Caco-2 (cell line): ENCODE measurements at regions not wholly inside any gene's neighbourhood (a gene's known extent, or its start where the extent isn't known, plus 50 kb on each side); places are given as distances from the start of the nearest gene placed in this dataset.

ENCODE experiments used
- BruUV-seq: library from RNA; stranded (reverse); fragments of 400-500 nt; replicated peaks from 2 replicates; lab custom pipeline; 2021; lab: Mats Ljungman, UMichigan
- CTCF ChIA-PET: fragments of 300-600 bp; sonication (Branson Sonifier 250); formaldehyde crosslinking; loops from one replicate; lab custom pipeline; 2022; ENCODE audit warnings: antibody characterized with exemption; lab: Charles Lee
- POLR2A ChIA-PET: fragments of 300-600 bp; sonication (Branson Sonifier 250); formaldehyde crosslinking; loops from one replicate; lab custom pipeline; 2022; ENCODE audit warnings: antibody characterized with exemption; lab: Charles Lee
- DNase-seq, 2 experiments: peaks; one replicate each; pipeline versions ENCODE4 v3.0.0 to v3.0.0-alpha.2; 2020 to 2022
- H3K27me3 ChIP-seq: replicated peaks from 2 replicates; pipeline ENCODE4 v1.6.0; 2011; ENCODE audit warnings: low read length; ENCODE audit not compliant: control insufficient read depth, insufficient read depth
- H3K36me3 ChIP-seq: 2 replicates; pipeline ENCODE4 v1.5.1; 2011; ENCODE audit warnings: low read length; ENCODE audit not compliant: control insufficient read depth, insufficient read depth
- H3K4me1 ChIP-seq: fragments of 250-450 bp; sonication (Bioruptor Pico); 2 replicates; pipeline ENCODE4 v1.5.1; 2020; ENCODE audit warnings: mild to moderate bottlenecking
- H3K4me3 ChIP-seq: 2 replicates; pipeline ENCODE4 v1.5.1; 2011; ENCODE audit warnings: low read depth, mild to moderate bottlenecking, control low read depth, low read length
- H3K9me3 ChIP-seq: fragments of 250-450 bp; sonication (Bioruptor Pico); 2 replicates; pipeline ENCODE4 v1.5.1; 2020; ENCODE audit warnings: mild to moderate bottlenecking, moderate library complexity
- H3K27ac Mint-ChIP-seq: one replicate; pipeline ENCODE4 v1.8.0; 2022; ENCODE audit warnings: mixed read lengths; ENCODE audit not compliant: unreplicated experiment
- H3K27me3 Mint-ChIP-seq: one replicate; pipeline ENCODE4 v1.8.0; 2022; ENCODE audit warnings: mixed read lengths; ENCODE audit not compliant: insufficient read depth, unreplicated experiment
- H3K36me3 Mint-ChIP-seq: one replicate; pipeline ENCODE4 v1.8.0; 2022; ENCODE audit warnings: mild to moderate bottlenecking, mixed read lengths; ENCODE audit not compliant: insufficient read depth, unreplicated experiment
- H3K4me1 Mint-ChIP-seq: one replicate; pipeline ENCODE4 v1.8.0; 2022; ENCODE audit warnings: low read depth, mixed read lengths; ENCODE audit not compliant: unreplicated experiment
- H3K4me3 Mint-ChIP-seq: one replicate; pipeline ENCODE4 v1.8.0; 2022; ENCODE audit warnings: mild to moderate bottlenecking, moderate library complexity, mixed read lengths; ENCODE audit not compliant: unreplicated experiment
- H3K9me3 Mint-ChIP-seq: one replicate; pipeline ENCODE4 v1.8.0; 2022; ENCODE audit warnings: mixed read lengths; ENCODE audit not compliant: unreplicated experiment
- CTCF ChIP-seq, 2 experiments: fragments of 200-600 bp in 1 of 2; IDR thresholded peaks; 1 replicate in 1 of 2; 2 replicates in 1 of 2; pipeline versions ENCODE4 v1.5.1 to v1.8.0; 2011 to 2022; ENCODE audit warnings: antibody characterized with exemption in 1 of 2, control low read depth in 1 of 2, inconsistent platforms in 1 of 2, low read depth in 1 of 2, low read length in 1 of 2, mild to moderate bottlenecking in 1 of 2, moderate library complexity in 1 of 2; ENCODE audit not compliant: insufficient read depth in 1 of 2, severe bottlenecking in 1 of 2, unreplicated experiment in 1 of 2
- intact Hi-C: fragments of 100-400 bp; cut with micrococcal nuclease; formaldehyde crosslinking; loops from one replicate; pipeline ENCODE4 v1.10.0; 2022; ENCODE audit not compliant: unreplicated experiment

- H3K36me3 ChIP-seq = no peaks in the 10 kb centered on the region
- Mint-ChIP-seq H3K36me3 (no peaks in the 10 kb centered on the region), H3K4me3 (no peak overlapping the region), H3K27ac (no peak overlapping the region), H3K9me3 (no peaks in the 10 kb centered on the region), H3K4me1 (no peaks in the 10 kb centered on the region), H3K27me3 (peaks cover 2% of the 10 kb centered on the region)
- BruUV-seq = no TSS peak
- CTCF ChIA-PET = no interaction called here
- no peaks in the 10 kb centered on the region for H3K4me1 ChIP-seq
- POLR2A ChIA-PET = no interaction called here
- H3K9me3 ChIP-seq = no peaks in the 10 kb centered on the region
- no peak overlapping the region for H3K4me3 ChIP-seq
- intact Hi-C loops = loop anchor here (1.0 kb wide), 1 partner anchor 22 kb away; no protein-coding TSS in a partner anchor
- no peak for TF ChIP-seq CTCF (IDR thresholded peaks at IDR 0.05; ENCODE audit: insufficient read depth in 1 of 2, low read depth in 1 of 2, low read length in 1 of 2, severe bottlenecking in 1 of 2, unreplicated experiment in 1 of 2)
- H3K27me3 ChIP-seq = no peaks in the 10 kb centered on the region
- DNase-seq = no peak
Measured at GRCh38 chr5:89384391-89384790, 501.4 kb upstream of the MEF2C start.

GRCh38 chr5:89380635-89381034 is 497.7 kb upstream of the MEF2C start:
- intact Hi-C loops = no loop called here
- H3K27me3 ChIP-seq = no peaks in the 10 kb centered on the region
- no TSS peak for BruUV-seq
- no peak overlapping the region for H3K4me3 ChIP-seq
- peaks cover 7% of the 10 kb centered on the region for H3K27me3 Mint-ChIP-seq
- H3K4me1 Mint-ChIP-seq = no peaks in the 10 kb centered on the region
- ChIA-PET CTCF (no interaction called here), POLR2A (no interaction called here)
- no peaks in the 10 kb centered on the region for H3K36me3 ChIP-seq
- H3K9me3 Mint-ChIP-seq = no peaks in the 10 kb centered on the region
- no peaks in the 10 kb centered on the region for H3K4me1 ChIP-seq
- no peaks in the 10 kb centered on the region for H3K36me3 Mint-ChIP-seq
- H3K4me3 Mint-ChIP-seq = no peak overlapping the region
- no peaks in the 10 kb centered on the region for H3K9me3 ChIP-seq
- TF ChIP-seq CTCF (IDR thresholded peaks at IDR 0.05; ENCODE audit: insufficient read depth in 1 of 2, low read depth in 1 of 2, low read length in 1 of 2, severe bottlenecking in 1 of 2, unreplicated experiment in 1 of 2) = no peak
- no peak overlapping the region for H3K27ac Mint-ChIP-seq
- DNase-seq = no peak

GRCh38 chr5:89377767-89378455 is 494.9 kb upstream of the MEF2C start:
- Mint-ChIP-seq H3K9me3 (no peaks in the 10 kb centered on the region), H3K36me3 (no peaks in the 10 kb centered on the region), H3K27me3 (peaks cover 5% of the 10 kb centered on the region), H3K27ac (no peak overlapping the region), H3K4me3 (no peak overlapping the region), H3K4me1 (no peaks in the 10 kb centered on the region)
- no peak for TF ChIP-seq CTCF (IDR thresholded peaks at IDR 0.05; ENCODE audit: insufficient read depth in 1 of 2, low read depth in 1 of 2, low read length in 1 of 2, severe bottlenecking in 1 of 2, unreplicated experiment in 1 of 2)
- Histone ChIP-seq H3K27me3 (no peaks in the 10 kb centered on the region), H3K4me3 (no peak overlapping the region), H3K4me1 (no peaks in the 10 kb centered on the region), H3K9me3 (no peaks in the 10 kb centered on the region), H3K36me3 (no peaks in the 10 kb centered on the region)
- DNase-seq = no peak
- BruUV-seq = no TSS peak
- POLR2A ChIA-PET = no interaction called here
- intact Hi-C loops = no loop called here
- CTCF ChIA-PET = no interaction called here
